ENCODE measurements at regions not wholly inside any gene's neighbourhood (a gene's known extent, or its start where the extent isn't known, plus 50 kb on each side); places are given as distances from the start of the nearest gene placed in this dataset.

DNA sequence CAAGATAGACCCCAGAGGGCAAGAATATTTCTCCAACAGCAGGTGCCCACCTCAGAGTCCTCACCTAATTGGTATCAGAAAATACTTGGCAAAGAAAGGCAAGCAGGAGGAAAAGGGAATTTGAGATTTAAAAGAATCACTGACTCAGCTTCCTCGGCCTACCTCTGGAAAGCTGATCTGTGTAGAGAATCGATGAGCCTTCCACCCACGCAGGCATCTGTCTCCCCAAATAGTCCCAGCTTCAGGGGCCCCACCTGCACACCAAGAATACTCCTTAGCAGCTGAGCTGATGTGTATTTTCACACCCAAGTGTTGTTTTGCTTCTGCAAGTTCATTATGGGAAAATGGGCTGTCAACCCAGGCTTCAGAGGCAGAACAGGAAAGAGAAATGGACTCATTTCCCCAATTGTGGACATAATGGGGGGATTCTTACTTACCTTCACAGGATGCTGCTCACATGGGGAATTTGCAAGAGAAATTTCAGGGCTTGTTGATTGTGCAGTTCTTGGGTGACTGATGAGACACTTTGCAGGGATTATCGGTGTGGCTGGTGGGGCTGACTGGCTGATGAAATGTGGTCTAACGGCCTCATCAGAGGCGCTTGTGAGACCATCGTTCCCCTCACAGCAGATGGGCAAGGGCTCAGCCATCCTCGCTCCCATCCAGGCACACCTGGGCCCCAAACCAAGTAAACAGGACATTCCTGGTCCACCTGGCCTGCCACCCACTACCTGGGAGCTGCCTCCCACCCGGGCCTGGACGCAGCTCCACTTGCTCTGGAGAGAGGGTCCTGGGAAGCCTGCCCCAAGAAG is 436.3 kb downstream of the PTPRU start:
- H3K36me3 ChIP-seq (ENCODE audit: insufficient read depth, low read depth, low read length) = no peaks in the 10 kb centered on the region
- no peak overlapping the region for H3K27ac ChIP-seq (ENCODE audit: low read length)
- H3K27me3 ChIP-seq (ENCODE audit: insufficient read depth, low read length) = no peaks in the 10 kb centered on the region
- no peaks in the 10 kb centered on the region for H3K4me1 ChIP-seq (ENCODE audit: insufficient read depth, low read length)
- no peak overlapping the region for H3K9ac ChIP-seq (ENCODE audit: low read depth, low read length)
- no peak overlapping the region for H3K4me3 ChIP-seq (ENCODE audit: low read length)
- no peaks in the 10 kb centered on the region for H3K9me3 ChIP-seq (ENCODE audit: insufficient read depth, low read depth, low read length)

DNA sequence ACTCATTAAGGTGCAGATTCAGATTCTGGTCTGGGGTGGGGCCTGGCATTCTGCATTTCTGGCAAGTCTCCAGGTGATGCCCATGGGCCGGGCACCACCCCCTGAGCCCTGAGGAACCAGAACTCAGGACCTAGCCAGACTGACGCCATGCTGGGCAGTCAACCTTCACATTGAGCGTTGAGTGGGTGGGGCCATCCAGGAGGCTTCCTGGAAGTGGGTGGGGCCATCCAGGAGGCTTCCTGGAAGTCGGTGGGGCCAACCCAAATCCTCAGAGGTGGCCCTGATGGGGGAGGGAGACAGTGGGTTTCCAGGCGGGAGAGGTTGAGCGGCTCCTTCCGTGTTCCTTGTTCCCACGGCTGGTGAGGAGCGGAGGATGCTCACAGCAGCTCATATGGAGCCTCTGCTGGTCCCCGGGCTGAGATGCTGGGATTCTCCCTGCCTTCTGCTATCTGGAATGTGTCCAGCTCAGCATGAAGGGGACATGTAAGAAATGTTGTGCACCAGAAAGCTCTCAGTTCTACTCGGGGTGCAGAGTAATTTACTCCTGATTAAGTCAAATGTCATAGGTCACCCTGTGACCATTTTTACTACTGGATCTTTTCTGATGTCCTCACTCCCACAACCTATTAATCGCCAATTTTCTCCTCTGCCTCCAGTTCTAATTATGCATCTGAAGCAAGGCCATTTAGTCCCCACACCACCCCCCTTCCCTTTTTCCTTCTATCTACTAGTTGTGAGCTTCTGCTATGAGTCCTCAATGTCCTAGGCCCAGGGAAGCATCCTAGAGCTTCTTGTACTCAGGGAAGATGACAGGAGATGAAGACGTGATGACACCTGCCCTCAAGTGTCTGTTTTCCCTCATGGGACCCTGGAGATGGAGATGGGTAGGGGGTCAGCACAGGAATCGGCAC is 435.4 kb downstream of the PTPRU start:
- H3K4me3 ChIP-seq (ENCODE audit: low read length) = no peak overlapping the region
- no peak overlapping the region for H3K27ac ChIP-seq (ENCODE audit: low read length)
- H3K36me3 ChIP-seq (ENCODE audit: insufficient read depth, low read depth, low read length) = no peaks in the 10 kb centered on the region
- H3K9me3 ChIP-seq (ENCODE audit: insufficient read depth, low read depth, low read length) = no peaks in the 10 kb centered on the region
- H3K4me1 ChIP-seq (ENCODE audit: insufficient read depth, low read length) = no peaks in the 10 kb centered on the region
- no peak overlapping the region for H3K9ac ChIP-seq (ENCODE audit: low read depth, low read length)
- no peaks in the 10 kb centered on the region for H3K27me3 ChIP-seq (ENCODE audit: insufficient read depth, low read length)

DNA sequence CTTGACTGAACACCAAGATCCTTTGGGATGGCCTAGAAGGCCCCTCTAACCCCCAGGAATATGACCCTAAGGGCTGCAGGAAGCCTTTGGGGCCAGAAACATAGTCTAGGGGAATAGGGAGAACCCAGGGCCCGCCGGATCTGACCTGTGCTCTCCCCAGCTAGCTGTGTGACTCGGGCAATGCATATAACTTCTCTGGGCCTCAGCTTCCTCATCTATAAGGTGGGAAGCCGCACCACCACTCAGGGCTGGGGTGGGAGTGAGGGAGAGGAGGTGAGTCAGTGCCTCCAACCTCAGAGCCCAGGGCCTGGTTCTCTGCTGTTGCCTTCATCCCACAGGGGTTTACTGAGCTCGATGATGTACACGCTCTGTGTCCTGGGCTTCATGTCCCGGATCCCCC is 434.4 kb downstream of the PTPRU start:
- Histone ChIP-seq H3K27me3 (ENCODE audit: insufficient read depth, low read length) (no peaks in the 10 kb centered on the region), H3K4me3 (ENCODE audit: low read length) (no peak overlapping the region), H3K27ac (ENCODE audit: low read length) (no peak overlapping the region), H3K4me1 (ENCODE audit: insufficient read depth, low read length) (no peaks in the 10 kb centered on the region), H3K9me3 (ENCODE audit: insufficient read depth, low read depth, low read length) (no peaks in the 10 kb centered on the region), H3K9ac (ENCODE audit: low read depth, low read length) (no peak overlapping the region), H3K36me3 (ENCODE audit: insufficient read depth, low read depth, low read length) (no peaks in the 10 kb centered on the region)

DNA sequence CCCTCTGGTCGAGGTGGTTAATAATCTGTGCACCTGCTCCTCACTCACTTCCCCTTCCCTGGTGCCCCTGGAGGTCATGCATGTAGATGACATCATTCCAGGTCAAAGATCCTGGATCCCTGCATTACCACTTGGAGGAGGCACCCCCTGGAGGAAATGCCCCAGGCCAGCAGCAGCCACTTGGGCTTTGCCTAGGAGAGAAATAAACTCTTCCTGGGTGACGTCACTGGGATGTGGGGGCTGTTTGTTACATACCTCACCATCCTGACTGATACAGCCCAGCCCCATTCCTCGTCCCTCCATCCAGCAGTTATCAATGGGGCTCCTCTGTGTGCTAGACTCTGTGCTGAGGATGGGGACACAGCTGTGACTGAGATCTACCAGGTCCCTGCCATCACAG is 433.6 kb downstream of the PTPRU start:
- H3K9ac ChIP-seq (ENCODE audit: low read depth, low read length) = no peak overlapping the region
- no peak overlapping the region for H3K27ac ChIP-seq (ENCODE audit: low read length)
- H3K27me3 ChIP-seq (ENCODE audit: insufficient read depth, low read length) = no peaks in the 10 kb centered on the region
- H3K36me3 ChIP-seq (ENCODE audit: insufficient read depth, low read depth, low read length) = no peaks in the 10 kb centered on the region
- H3K9me3 ChIP-seq (ENCODE audit: insufficient read depth, low read depth, low read length) = no peaks in the 10 kb centered on the region
- H3K4me3 ChIP-seq (ENCODE audit: low read length) = no peak overlapping the region
- H3K4me1 ChIP-seq (ENCODE audit: insufficient read depth, low read length) = no peaks in the 10 kb centered on the region

DNA sequence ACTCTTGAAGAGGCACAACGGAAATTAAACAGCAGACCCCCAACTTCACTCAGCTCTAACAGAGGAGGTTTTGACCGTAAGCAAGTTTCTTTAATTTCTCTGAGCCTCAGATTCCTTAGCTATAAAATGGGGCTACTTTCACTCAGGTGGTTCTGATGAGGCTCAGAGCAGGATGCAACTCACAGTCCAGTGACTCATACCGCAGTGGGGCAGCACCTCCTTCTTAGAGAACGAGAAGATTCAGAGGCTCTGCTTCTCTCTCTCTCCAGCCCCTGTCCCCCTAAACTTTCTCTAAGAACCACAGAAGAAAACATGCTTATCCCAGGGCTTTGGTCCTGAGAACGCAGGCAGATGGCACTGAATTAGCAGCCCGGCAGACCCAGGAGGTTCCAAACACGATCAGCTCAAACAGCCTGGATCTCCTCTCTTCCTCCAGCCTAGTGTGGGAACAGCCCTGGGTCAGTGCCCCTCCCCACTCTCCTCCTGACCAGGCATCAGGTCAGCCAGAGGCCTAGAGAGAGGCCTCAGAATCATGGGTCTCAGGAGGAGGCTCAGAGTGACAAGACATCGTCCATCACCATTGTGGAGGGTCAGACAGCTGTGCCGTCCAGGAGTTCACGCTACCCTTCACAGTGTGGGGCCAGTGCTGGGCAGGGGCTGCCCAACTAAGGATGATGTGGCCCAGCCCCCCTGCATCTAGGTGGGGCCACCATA is 433.0 kb downstream of the PTPRU start:
- H3K9ac ChIP-seq (ENCODE audit: low read depth, low read length) = no peak overlapping the region
- no peaks in the 10 kb centered on the region for H3K9me3 ChIP-seq (ENCODE audit: insufficient read depth, low read depth, low read length)
- H3K27me3 ChIP-seq (ENCODE audit: insufficient read depth, low read length) = no peaks in the 10 kb centered on the region
- H3K27ac ChIP-seq (ENCODE audit: low read length) = no peak overlapping the region
- no peak overlapping the region for H3K4me3 ChIP-seq (ENCODE audit: low read length)
- H3K36me3 ChIP-seq (ENCODE audit: insufficient read depth, low read depth, low read length) = no peaks in the 10 kb centered on the region
- H3K4me1 ChIP-seq (ENCODE audit: insufficient read depth, low read length) = no peaks in the 10 kb centered on the region

DNA sequence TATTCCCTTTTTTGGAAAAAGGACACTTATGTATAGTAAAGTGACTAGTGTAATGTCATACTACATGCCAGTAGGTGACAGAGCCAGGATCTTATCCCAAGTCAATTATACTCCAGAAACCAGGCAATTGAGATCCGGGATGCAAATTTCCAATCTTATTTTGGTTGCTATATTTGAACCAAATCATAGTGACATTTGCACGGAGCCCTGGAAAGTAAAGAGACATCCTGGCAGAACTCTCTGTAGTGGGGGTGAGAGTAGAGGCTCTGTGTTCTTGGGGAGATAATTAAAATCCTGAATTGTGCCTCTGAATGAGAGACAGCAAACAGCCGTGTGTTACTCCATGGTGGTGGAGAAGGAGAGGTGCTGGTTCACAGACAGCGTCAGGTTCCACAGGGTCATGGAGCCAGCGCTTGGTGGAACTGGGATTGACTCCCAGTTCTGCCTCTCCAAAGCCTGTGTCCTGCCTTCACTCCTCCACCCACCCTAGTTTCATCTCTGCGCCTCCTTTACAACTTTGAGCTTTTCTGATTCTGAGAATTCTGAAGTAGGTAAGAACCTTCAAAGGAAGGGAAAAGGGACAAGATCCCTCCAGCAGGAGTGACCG is 432.3 kb downstream of the PTPRU start:
- no peaks in the 10 kb centered on the region for H3K36me3 ChIP-seq (ENCODE audit: insufficient read depth, low read depth, low read length)
- no peak overlapping the region for H3K9ac ChIP-seq (ENCODE audit: low read depth, low read length)
- H3K27me3 ChIP-seq (ENCODE audit: insufficient read depth, low read length) = no peaks in the 10 kb centered on the region
- no peaks in the 10 kb centered on the region for H3K9me3 ChIP-seq (ENCODE audit: insufficient read depth, low read depth, low read length)
- H3K4me1 ChIP-seq (ENCODE audit: insufficient read depth, low read length) = no peaks in the 10 kb centered on the region
- H3K27ac ChIP-seq (ENCODE audit: low read length) = no peak overlapping the region
- H3K4me3 ChIP-seq (ENCODE audit: low read length) = no peak overlapping the region

DNA sequence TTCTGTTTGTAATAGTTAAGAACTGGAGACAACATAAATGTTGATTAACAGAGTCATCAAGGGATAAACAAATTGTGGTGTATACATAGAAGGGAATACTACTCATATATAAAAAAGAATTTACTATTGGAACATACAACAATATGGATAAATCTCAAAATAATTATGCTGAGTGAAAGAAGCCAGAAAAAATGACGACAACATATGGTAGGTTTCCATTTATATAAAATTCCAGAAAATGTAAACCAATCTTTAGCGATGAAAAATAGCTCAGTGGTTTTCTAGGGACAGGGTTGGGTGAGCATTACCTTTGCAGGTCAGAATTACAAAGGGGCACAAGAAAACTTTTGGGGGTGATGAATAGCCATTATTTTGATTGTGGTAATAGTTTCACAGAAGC is 431.6 kb downstream of the PTPRU start:
- Histone ChIP-seq H3K9ac (ENCODE audit: low read depth, low read length) (no peak overlapping the region), H3K4me1 (ENCODE audit: insufficient read depth, low read length) (no peaks in the 10 kb centered on the region), H3K36me3 (ENCODE audit: insufficient read depth, low read depth, low read length) (no peaks in the 10 kb centered on the region), H3K9me3 (ENCODE audit: insufficient read depth, low read depth, low read length) (no peaks in the 10 kb centered on the region), H3K27ac (ENCODE audit: low read length) (no peak overlapping the region), H3K4me3 (ENCODE audit: low read length) (no peak overlapping the region), H3K27me3 (ENCODE audit: insufficient read depth, low read length) (no peaks in the 10 kb centered on the region)

DNA sequence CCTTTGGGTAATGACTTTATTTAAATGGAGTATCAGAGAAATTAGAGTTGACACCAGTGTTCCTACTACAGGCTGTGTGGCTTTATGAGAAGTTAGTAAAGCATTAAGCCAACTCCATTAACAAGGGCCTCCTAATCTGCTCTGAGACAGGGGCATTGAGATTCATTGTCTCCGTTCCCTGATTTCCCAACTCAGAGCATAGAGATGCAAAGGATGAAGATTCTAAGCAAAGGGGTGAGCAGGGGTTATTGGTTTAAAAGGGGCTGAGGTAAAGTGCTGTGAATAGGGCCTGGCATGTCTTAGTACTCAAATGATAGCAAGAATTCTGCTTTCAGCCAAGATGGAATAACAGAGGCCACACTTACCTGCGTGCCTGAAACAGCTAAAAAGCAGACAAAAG is 428.4 kb downstream of the PTPRU start:
- peaks cover under 1% of the 10 kb centered on the region; the same call in 1 of the 2 replicates for H3K9me3 ChIP-seq (ENCODE audit: insufficient read depth, low read depth, low read length)
- H3K9ac ChIP-seq (ENCODE audit: low read depth, low read length) = no peak overlapping the region
- no peaks in the 10 kb centered on the region for H3K27me3 ChIP-seq (ENCODE audit: insufficient read depth, low read length)
- H3K36me3 ChIP-seq (ENCODE audit: insufficient read depth, low read depth, low read length) = no peaks in the 10 kb centered on the region
- H3K4me1 ChIP-seq (ENCODE audit: insufficient read depth, low read length) = no peaks in the 10 kb centered on the region
- H3K4me3 ChIP-seq (ENCODE audit: low read length) = no peak overlapping the region
- no peak overlapping the region for H3K27ac ChIP-seq (ENCODE audit: low read length)

DNA sequence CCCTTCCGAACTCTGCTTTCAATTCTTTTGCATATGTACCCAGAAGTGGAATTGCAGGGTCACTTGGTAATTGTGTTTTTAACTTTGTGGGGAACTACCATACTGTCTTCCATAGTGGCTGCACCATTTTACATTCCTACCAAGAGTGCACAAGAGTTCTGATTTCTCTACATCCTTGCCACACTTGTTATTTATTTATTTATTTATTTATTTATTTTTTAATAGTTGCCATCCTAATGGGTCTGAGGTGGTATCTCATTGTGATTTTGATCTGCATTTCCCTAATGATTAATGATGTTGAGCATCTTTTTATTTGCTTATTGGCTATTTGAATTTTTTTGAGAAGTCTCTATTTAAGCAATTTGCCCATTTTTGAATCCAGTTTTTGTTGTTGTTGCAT is 422.4 kb downstream of the PTPRU start:
- Histone ChIP-seq H3K4me3 (ENCODE audit: low read length) (no peak overlapping the region), H3K27me3 (ENCODE audit: insufficient read depth, low read length) (no peaks in the 10 kb centered on the region), H3K27ac (ENCODE audit: low read length) (no peak overlapping the region), H3K36me3 (ENCODE audit: insufficient read depth, low read depth, low read length) (no peaks in the 10 kb centered on the region), H3K4me1 (ENCODE audit: insufficient read depth, low read length) (no peaks in the 10 kb centered on the region), H3K9me3 (ENCODE audit: insufficient read depth, low read depth, low read length) (peaks cover 9% of the 10 kb centered on the region; the same call in 1 of the 2 replicates), H3K9ac (ENCODE audit: low read depth, low read length) (no peak overlapping the region)

DNA sequence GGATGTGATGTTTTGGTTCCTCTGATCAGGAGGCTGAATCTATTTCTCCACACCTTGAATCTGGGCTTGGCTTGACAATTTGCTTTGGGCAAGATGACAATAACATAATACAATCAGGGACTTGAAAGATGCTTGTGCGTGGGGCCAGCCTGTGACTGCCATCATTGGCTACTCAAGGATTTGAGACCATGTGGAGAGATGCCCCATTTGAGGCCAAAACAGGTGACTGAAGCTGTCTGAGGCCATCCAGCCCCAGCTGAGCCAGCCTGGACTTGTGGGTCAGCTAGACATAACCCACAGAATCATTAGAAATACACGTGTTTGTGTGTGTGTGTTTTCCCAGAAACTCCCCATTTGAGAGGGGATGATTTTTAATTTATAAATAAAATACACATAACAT is 421.5 kb downstream of the PTPRU start:
- H3K4me1 ChIP-seq (ENCODE audit: insufficient read depth, low read length) = no peaks in the 10 kb centered on the region
- H3K4me3 ChIP-seq (ENCODE audit: low read length) = no peak overlapping the region
- no peak overlapping the region for H3K27ac ChIP-seq (ENCODE audit: low read length)
- no peaks in the 10 kb centered on the region for H3K27me3 ChIP-seq (ENCODE audit: insufficient read depth, low read length)
- no peaks in the 10 kb centered on the region for H3K36me3 ChIP-seq (ENCODE audit: insufficient read depth, low read depth, low read length)
- peaks cover 9% of the 10 kb centered on the region; the same call in 1 of the 2 replicates for H3K9me3 ChIP-seq (ENCODE audit: insufficient read depth, low read depth, low read length)
- H3K9ac ChIP-seq (ENCODE audit: low read depth, low read length) = no peak overlapping the region
